GM23338 (cell line): ENCODE measurements at regions not wholly inside any gene's neighbourhood (a gene's known extent, or its start where the extent isn't known, plus 50 kb on each side); places are given as distances from the start of the nearest gene placed in this dataset.

Experiments used
- ATAC-seq: fragments of 200-7000 bp; cut with Tn5 transposase; 3 replicates; pipeline ENCODE4 v1.9.1; 2020
- DNase-seq: peaks from one replicate; pipeline ENCODE4 v3.0.0-alpha.2; 2015; ENCODE audit warnings: low spot score
- H2AFZ ChIP-seq: fragments of 200-600 bp; sonication (generic); 2 replicates; pipeline ENCODE4 v1.8.0; 2016; ENCODE audit warnings: antibody characterized with exemption, mild to moderate bottlenecking, moderate library complexity
- H3F3A ChIP-seq: fragments of 200-600 bp; sonication (generic); replicated peaks from 2 replicates; pipeline ENCODE4 v1.8.0; 2017; ENCODE audit warnings: antibody characterized with exemption, mixed run types, low read depth
- H3K27ac ChIP-seq: fragments of 200-600 bp; sonication (generic); 2 replicates; pipeline ENCODE4 v1.6.1; 2016; ENCODE audit warnings: low read depth
- H3K27me3 ChIP-seq: fragments of 200-600 bp; sonication (generic); 2 replicates; pipeline ENCODE4 v1.8.0; 2016; ENCODE audit warnings: mild to moderate bottlenecking, mixed run types, moderate library complexity; ENCODE audit not compliant: insufficient read depth
- H3K36me3 ChIP-seq: fragments of 200-600 bp; sonication (generic); 2 replicates; pipeline ENCODE4 v1.8.0; 2016; ENCODE audit warnings: mild to moderate bottlenecking; ENCODE audit not compliant: insufficient read depth
- H3K4me1 ChIP-seq: fragments of 200-600 bp; sonication (generic); 2 replicates; pipeline ENCODE4 v1.8.0; 2016; ENCODE audit warnings: mild to moderate bottlenecking, moderate library complexity; ENCODE audit not compliant: insufficient read depth
- H3K4me2 ChIP-seq: fragments of 200-600 bp; sonication (generic); 2 replicates; pipeline ENCODE4 v1.7.1; 2017; ENCODE audit warnings: mixed run types
- H3K4me3 ChIP-seq: fragments of 200-600 bp; sonication (generic); 2 replicates; pipeline ENCODE4 v1.6.1; 2016; ENCODE audit warnings: mixed run types
- H3K79me2 ChIP-seq: fragments of 200-600 bp; sonication (generic); replicated peaks from 2 replicates; pipeline ENCODE4 v1.8.0; 2017; ENCODE audit warnings: mild to moderate bottlenecking; ENCODE audit not compliant: insufficient read depth
- H3K9me2 ChIP-seq: fragments of 200-600 bp; sonication (generic); 2 replicates; pipeline ENCODE4 v1.8.0; 2017; ENCODE audit not compliant: insufficient read depth
- H4K20me1 ChIP-seq: fragments of 200-600 bp; sonication (generic); replicated peaks from 2 replicates; pipeline ENCODE4 v1.8.0; 2017; ENCODE audit warnings: mild to moderate bottlenecking; ENCODE audit not compliant: insufficient read depth
- H3K27ac Mint-ChIP-seq: 2 replicates; pipeline ENCODE4 v1.8.0; 2020; ENCODE audit warnings: inconsistent platforms, mild to moderate bottlenecking, moderate library complexity, mixed read lengths
- H3K27me3 Mint-ChIP-seq: 3 replicates; pipeline ENCODE4 v1.8.0; 2022; ENCODE audit warnings: low read depth, mild to moderate bottlenecking, moderate library complexity, mixed read lengths, inconsistent platforms; ENCODE audit not compliant: insufficient read depth, poor library complexity
- H3K36me3 Mint-ChIP-seq: 3 replicates; pipeline ENCODE4 v1.8.0; 2021; ENCODE audit warnings: low read depth, mild to moderate bottlenecking, inconsistent platforms, moderate library complexity, mixed read lengths
- H3K4me1 Mint-ChIP-seq: 3 replicates; pipeline ENCODE4 v1.8.0; 2020; ENCODE audit warnings: mild to moderate bottlenecking, inconsistent platforms, mixed read lengths
- H3K4me3 Mint-ChIP-seq: 3 replicates; pipeline ENCODE4 v1.8.0; 2021; ENCODE audit warnings: moderate library complexity, mild to moderate bottlenecking, inconsistent platforms, mixed read lengths
- H3K9me3 Mint-ChIP-seq: 3 replicates; pipeline ENCODE4 v1.8.0; 2020; ENCODE audit warnings: moderate library complexity, mild to moderate bottlenecking, inconsistent platforms, mixed read lengths
- CREB1 ChIP-seq: fragments of 250-450 bp; sonication (Bioruptor Pico); IDR thresholded peaks from 2 replicates; pipeline ENCODE4 v1.5.0; 2020; ENCODE audit warnings: low read depth, mild to moderate bottlenecking, moderate library complexity
- CTCF ChIP-seq, 2 experiments: fragments of 200-600 bp in 1 of 2; sonication (generic) in 1 of 2; conservative IDR thresholded peaks; 2 replicates each; pipeline versions ENCODE4 v1.5.1 to v1.6.1; 2016 to 2017; ENCODE audit warnings: antibody characterized with exemption in 2 of 2, low read depth in 2 of 2, mild to moderate bottlenecking in 2 of 2, moderate library complexity in 1 of 2
- ETS1 ChIP-seq: IDR thresholded peaks from 2 replicates; pipeline ENCODE4 v1.6.1; 2016; ENCODE audit warnings: antibody characterized with exemption
- EZH2 ChIP-seq: fragments of 200-600 bp; sonication (generic); IDR thresholded peaks from one replicate; pipeline ENCODE4 v1.8.0; 2017; ENCODE audit warnings: antibody characterized with exemption, mild to moderate bottlenecking, low read depth; ENCODE audit not compliant: unreplicated experiment
- EZH2phosphoT487 ChIP-seq: fragments of 200-600 bp; sonication (generic); IDR thresholded peaks from one replicate; pipeline ENCODE4 v1.8.1; 2018; ENCODE audit warnings: antibody characterized with exemption; ENCODE audit not compliant: unreplicated experiment
- NANOG ChIP-seq: IDR thresholded peaks from 2 replicates; pipeline ENCODE4 v1.6.1; 2016; ENCODE audit warnings: antibody characterized with exemption, borderline replicate concordance
- POLR2AphosphoS5 ChIP-seq: IDR thresholded peaks from 2 replicates; pipeline ENCODE4 v1.6.1; 2016; ENCODE audit warnings: antibody characterized with exemption, low read depth
- REST ChIP-seq: IDR thresholded peaks from one replicate; pipeline ENCODE4 v1.6.1; 2018; ENCODE audit warnings: antibody characterized with exemption; ENCODE audit not compliant: unreplicated experiment
- STAT1 ChIP-seq: IDR thresholded peaks from one replicate; pipeline ENCODE4 v1.6.1; 2016; ENCODE audit warnings: antibody characterized with exemption; ENCODE audit not compliant: unreplicated experiment
- ZNF114 ChIP-seq: fragments of 250-450 bp; sonication (Bioruptor Pico); IDR thresholded peaks from 2 replicates; pipeline ENCODE4 v1.5.0; 2020; ENCODE audit warnings: mild to moderate bottlenecking, moderate library complexity
- ZNF331 ChIP-seq: fragments of 250-450 bp; sonication (Bioruptor Pico); IDR thresholded peaks from 2 replicates; pipeline ENCODE4 v1.5.0; 2020; ENCODE audit warnings: low read depth, mild to moderate bottlenecking, moderate library complexity
- ZNF462 ChIP-seq: fragments of 250-450 bp; sonication (Bioruptor Pico); IDR thresholded peaks from 2 replicates; pipeline ENCODE4 v1.5.0; 2020; ENCODE audit warnings: mild to moderate bottlenecking, moderate library complexity

GRCh38 chr2:150007815-150008430 lies 420.3 kb upstream of the MMADHC start:
- H3K9me3 Mint-ChIP-seq, result no peaks in the 10 kb centered on the region
- H3K4me3 Mint-ChIP-seq, result no peak overlapping the region
- Histone ChIP-seq H3F3A (no peaks in the 10 kb centered on the region), H3K36me3 (no peaks in the 10 kb centered on the region), H3K27ac (no peak overlapping the region), H3K27me3 (no peaks in the 10 kb centered on the region), H3K4me3 (no peak overlapping the region), H3K79me2 (no peaks in the 10 kb centered on the region), H3K9me2 (no peaks in the 10 kb centered on the region), H4K20me1 (no peaks in the 10 kb centered on the region), H2AFZ (no peak overlapping the region), H3K4me2 (no peak overlapping the region), H3K4me1 (no peaks in the 10 kb centered on the region)
- no peaks in the 10 kb centered on the region for H3K36me3 Mint-ChIP-seq
- no peak for ATAC-seq
- no peaks in the 10 kb centered on the region for H3K27me3 Mint-ChIP-seq
- H3K4me1 Mint-ChIP-seq, result no peaks in the 10 kb centered on the region
- DNase-seq, result no peak
- TF ChIP-seq CTCF (conservative IDR thresholded peaks at IDR 0.05; ENCODE audit: low read depth in 2 of 2) (no peak), REST (no peak), CREB1 (CRISPR knock-in tag) (no peak), EZH2 (no peak), ZNF331 (no peak), ZNF462 (CRISPR knock-in tag) (no peak), ETS1 (no peak), ZNF114 (CRISPR knock-in tag) (no peak), POLR2AphosphoS5 (no peak), EZH2phosphoT487 (no peak), NANOG (no peak), STAT1 (no peak)
- H3K27ac Mint-ChIP-seq, result no peak overlapping the region
